ENCODE measurements at regions not wholly inside any gene's neighbourhood (a gene's known extent, or its start where the extent isn't known, plus 50 kb on each side); places are given as distances from the start of the nearest gene placed in this dataset.

GRCh38 chr18:76205906-76206305 is 289.1 kb downstream of the ZNF516 start:
- no peak overlapping the region for H3K4me3 ChIP-seq (ENCODE audit: low read depth, low read length)

DNA sequence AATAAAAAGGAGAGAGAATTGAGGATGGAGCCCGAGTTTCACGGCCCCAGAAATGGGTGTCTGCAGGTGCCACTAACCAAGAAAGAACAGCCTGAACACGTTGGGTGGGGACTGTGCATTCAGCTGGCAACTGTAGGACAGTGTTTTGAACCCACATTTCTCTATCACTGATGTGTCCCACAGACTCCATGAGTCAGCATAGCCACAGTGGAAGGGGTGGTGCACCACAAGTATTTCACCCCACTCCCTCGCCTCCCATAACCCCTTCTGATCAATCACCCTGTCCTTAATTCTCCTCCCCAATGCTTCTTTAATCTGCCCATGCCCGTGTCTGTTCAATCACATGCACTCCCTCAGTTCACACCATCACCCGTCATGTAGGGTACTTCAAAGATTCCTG is 291.5 kb downstream of the ZNF516 start:
- H3K4me3 ChIP-seq (ENCODE audit: low read depth, low read length), result no peak overlapping the region
- TF ChIP-seq, protein P1, sequence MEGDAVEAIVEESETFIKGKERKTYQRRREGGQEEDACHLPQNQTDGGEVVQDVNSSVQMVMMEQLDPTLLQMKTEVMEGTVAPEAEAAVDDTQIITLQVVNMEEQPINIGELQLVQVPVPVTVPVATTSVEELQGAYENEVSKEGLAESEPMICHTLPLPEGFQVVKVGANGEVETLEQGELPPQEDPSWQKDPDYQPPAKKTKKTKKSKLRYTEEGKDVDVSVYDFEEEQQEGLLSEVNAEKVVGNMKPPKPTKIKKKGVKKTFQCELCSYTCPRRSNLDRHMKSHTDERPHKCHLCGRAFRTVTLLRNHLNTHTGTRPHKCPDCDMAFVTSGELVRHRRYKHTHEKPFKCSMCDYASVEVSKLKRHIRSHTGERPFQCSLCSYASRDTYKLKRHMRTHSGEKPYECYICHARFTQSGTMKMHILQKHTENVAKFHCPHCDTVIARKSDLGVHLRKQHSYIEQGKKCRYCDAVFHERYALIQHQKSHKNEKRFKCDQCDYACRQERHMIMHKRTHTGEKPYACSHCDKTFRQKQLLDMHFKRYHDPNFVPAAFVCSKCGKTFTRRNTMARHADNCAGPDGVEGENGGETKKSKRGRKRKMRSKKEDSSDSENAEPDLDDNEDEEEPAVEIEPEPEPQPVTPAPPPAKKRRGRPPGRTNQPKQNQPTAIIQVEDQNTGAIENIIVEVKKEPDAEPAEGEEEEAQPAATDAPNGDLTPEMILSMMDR (IDR thresholded peaks at IDR 0.05; ENCODE audit: borderline replicate concordance, insufficient read depth, low read depth, low read length), result no peak

More at GRCh38 chr18:76205906-76206305, 289.1 kb downstream of the ZNF516 start:
- TF ChIP-seq, protein P1 (IDR thresholded peaks at IDR 0.05; ENCODE audit: borderline replicate concordance, insufficient read depth, low read depth, low read length), result no peak

DNA sequence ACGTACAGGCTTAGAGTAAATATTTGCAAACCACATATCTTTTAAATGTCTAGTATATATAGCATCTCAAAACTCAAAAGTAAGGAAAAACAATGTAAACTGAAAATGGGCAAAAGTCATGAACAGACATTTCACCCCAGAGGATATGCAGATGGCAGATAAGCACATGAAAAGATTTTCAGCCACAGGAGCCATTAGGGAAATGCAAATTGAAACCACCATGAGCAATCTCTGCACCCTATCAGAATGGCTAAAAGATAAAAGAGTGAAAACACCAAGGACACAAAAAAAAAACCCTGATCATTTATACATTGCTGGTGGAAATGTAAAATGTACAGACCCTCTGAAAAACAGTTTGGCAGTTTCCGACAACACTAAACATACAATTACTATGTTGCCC is 292.7 kb downstream of the ZNF516 start:
- H3K4me3 ChIP-seq (ENCODE audit: low read depth, low read length), result no peak overlapping the region
- TF ChIP-seq, protein P1 (IDR thresholded peaks at IDR 0.05; ENCODE audit: borderline replicate concordance, insufficient read depth, low read depth, low read length), result no peak

DNA sequence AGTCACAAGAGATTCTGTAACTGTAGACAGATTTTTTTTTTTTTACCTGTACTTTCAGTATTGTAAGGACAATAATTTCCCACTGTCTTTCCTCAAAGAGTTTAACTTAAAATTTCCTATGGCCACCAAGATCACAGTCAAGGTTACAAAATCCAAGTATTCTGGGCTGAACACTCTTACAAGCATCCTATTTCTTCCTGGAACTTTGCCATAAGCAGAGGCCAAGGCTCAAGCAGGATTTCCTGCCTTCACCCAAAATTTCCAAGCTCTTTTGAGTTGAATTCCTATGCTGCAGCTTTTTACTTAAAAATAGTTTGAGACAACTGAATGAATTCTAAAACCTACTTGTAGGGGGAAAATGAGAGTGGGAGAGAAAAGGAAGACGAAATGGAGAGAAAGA is 299.4 kb downstream of the ZNF516 start:
- no peak overlapping the region for H3K4me3 ChIP-seq (ENCODE audit: low read depth, low read length)
- TF ChIP-seq, protein P1 (IDR thresholded peaks at IDR 0.05; ENCODE audit: borderline replicate concordance, insufficient read depth, low read depth, low read length), result no peak

DNA sequence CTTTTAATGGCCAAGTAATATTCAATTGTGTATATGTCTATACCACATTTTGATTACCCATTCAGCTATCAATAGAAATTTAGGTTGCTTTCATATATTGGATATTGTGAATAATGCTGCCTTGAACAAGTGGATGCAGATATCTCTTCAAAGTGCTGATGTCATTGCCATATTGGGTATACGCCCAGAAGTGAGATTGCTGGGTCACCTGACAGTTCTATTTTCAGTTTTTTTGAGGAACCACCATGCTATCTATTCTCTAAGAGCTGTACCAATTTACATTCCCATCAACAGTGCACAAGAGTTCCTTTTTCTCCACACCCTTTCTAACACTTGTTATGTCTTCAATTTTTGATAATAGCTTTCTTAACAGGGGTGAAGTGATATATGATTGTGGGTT is 306.9 kb downstream of the ZNF516 start:
- H3K4me3 ChIP-seq (ENCODE audit: low read depth, low read length), result no peak overlapping the region
- TF ChIP-seq, protein P1 (IDR thresholded peaks at IDR 0.05; ENCODE audit: borderline replicate concordance, insufficient read depth, low read depth, low read length), result no peak

DNA sequence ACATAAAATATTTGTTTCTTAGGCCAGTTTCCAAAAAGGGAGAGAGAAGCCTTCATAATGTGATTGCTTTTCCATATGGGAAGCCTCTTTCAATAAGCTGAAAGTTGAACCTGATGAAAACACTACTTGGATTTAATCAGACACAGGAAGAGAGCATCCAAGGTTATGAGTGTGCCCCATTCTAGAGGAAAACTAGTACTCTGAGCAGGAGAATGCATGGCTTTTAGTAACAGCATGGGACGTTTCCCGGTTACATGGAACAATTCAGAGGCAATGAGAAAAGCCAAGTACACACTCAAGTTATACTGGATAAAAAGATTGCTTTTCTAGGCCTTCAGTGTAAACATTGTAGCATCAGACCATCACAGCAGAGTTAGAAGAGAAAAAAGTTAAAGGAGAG is 315.8 kb downstream of the ZNF516 start:
- TF ChIP-seq, protein P1 (IDR thresholded peaks at IDR 0.05; ENCODE audit: borderline replicate concordance, insufficient read depth, low read depth, low read length), result no peak

DNA sequence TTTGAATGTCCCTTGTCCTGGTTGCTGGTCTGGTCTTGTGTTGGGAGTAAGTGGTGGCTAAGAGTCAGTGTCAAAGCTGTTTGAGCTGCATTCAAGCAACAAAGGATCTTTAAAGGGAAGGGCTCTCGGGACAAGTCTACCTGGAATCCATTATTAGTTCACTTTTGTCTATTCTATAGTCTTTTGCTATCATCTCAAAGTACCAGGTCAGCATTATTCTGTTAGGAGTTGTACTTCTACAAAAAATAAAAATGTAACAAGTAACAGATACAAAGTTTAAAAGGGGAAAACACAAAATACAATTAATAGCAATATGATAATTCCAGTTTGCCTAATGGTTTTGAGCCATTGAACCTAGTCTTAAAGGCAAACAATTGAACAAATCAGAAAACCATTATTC is 317.9 kb downstream of the ZNF516 start:
- TF ChIP-seq, protein P1 (IDR thresholded peaks at IDR 0.05; ENCODE audit: borderline replicate concordance, insufficient read depth, low read depth, low read length), result no peak
- H3K4me3 ChIP-seq (ENCODE audit: low read depth, low read length), result no peak overlapping the region

More for the DNA sequence above, 315.8 kb downstream of the ZNF516 start:
- H3K4me3 ChIP-seq (ENCODE audit: low read depth, low read length), result no peak overlapping the region

Data from GM12875 (cell line).